ENCODE measurements at regions not wholly inside any gene's neighbourhood (a gene's known extent, or its start where the extent isn't known, plus 50 kb on each side); places are given as distances from the start of the nearest gene placed in this dataset.

DNA sequence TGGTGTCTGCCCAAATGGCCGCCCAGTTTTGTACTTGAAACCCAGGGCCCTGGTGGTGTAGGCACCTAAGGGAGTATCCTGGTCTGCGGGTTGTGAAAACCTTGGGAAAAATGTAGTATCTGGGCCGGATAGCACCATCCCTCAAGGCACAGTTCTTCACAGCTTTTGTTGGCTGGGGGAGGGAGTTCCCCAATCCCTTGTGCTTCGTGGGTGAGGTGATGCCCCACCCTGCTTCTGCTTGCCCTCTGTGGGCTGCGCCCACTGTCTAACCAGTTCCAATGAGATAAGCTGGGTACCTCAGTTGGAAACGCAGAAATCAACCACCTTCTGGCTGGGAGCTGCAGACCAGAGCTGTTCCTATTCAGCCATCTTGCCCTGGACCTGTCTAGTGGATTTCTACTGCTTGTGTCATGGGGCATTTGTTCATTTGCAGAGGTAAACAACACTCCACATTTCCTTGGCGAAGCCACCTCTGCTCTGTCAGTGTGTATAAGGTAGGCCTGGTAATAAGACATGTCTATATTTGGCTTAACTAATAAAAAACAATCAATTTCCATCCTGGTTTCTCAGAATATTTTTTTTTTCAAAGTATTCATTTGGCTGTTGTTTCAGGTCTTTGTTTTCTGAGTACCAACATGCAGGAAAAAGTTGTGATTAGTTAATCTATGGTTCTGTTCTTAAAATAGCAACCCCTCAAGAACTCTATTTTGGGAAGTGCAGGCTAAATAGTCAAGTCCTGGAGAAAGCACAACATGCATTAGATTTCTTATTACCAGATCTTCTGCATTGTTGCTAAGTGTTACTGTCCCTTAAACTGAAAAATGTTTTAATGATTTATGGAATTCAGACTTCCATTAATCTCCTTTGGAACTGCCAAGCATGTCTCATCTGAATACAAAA is 304.3 kb downstream of the ZIC1 start:
- in situ Hi-C loops (cut with HindIII; ENCODE audit: low pct_ligation_motif_present, low pct_unique_long_range_greater_than_20kb, low sequenced_read_pairs): no loop called here
- DNase-seq: no peak

DNA sequence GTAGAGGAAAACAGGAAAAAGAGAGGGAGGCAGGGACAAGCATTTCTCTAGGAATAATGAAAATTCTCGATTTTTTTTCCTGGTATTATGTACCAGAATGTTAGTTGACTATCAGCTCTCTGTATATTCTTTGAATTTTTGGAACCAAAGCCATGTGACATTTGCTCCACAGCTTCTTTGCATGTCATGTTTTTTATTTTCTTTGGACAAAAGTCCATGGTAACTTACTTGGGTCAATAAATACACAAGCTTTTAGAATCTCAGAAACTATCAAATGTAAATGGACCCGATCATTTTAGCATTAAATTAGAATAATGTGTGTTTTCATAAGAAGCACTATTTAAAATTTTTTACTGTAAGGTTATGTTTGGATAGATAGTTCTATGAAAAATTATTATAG is 320.5 kb downstream of the ZIC1 start:
- in situ Hi-C loops (cut with HindIII; ENCODE audit: low pct_ligation_motif_present, low pct_unique_long_range_greater_than_20kb, low sequenced_read_pairs): no loop called here

DNA sequence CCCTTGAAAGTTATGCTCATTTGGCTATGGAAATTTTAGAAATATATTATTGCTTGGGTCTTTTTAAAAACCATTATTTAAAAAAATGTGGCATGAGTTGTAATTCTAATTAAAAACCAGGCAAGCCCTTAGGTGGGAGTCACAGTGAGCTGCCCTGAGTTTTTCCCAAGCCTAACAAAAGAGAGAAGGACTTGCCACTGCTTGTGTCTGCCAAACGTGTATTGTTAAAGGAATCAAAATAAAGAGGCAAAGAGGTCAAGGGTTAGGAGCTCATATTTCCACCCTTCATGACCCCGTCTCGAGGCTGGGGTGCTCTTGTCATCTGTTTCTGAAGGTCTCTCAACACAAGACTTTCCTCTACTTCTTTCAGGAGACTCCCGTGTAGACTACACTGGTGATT is 321.1 kb downstream of the ZIC1 start:
- in situ Hi-C loops (cut with HindIII; ENCODE audit: low pct_ligation_motif_present, low pct_unique_long_range_greater_than_20kb, low sequenced_read_pairs): no loop called here
- DNase-seq: no peak

More for the DNA sequence above, 320.5 kb downstream of the ZIC1 start:
- no peak for DNase-seq

DNA sequence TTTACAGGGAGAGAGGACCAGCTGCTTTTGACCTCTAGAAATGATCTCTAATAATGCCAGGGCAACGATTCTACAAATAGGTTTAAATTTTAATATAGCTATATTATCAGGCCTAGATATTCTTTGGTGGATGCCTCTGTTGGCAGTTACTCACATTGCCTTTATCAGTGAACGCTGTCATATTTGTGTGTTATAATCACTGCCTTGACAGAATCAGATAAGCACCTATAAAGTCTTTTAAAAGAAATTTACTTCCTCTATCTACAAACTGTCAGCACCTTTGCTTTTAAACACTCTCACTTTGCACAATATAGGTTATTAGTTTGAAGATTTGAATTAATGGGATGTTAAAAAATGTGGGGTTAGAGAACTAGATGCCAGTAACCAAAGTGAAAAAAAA is 324.1 kb downstream of the ZIC1 start:
- DNase-seq: no peak
- in situ Hi-C loops (cut with HindIII; ENCODE audit: low pct_ligation_motif_present, low pct_unique_long_range_greater_than_20kb, low sequenced_read_pairs): no loop called here

DNA sequence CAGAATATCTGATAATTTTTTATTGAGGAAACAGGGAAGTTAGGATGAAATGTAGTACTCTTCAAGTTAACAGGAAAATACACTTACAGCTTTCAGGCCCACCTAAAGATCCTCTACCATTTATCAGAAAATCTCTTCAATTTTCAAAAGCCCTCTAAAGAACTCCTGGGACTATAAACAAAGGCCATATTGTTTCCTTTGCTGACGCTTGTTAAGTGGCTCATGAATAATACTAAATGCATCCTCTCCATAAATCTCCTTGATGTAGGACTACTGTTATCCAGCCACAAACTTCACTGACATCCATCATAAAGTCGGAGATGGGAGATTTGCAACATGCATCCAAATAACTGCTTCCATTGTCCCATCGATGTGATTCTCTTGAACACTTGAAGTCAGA is 326.5 kb downstream of the ZIC1 start:
- no peak for DNase-seq
- in situ Hi-C loops (cut with HindIII; ENCODE audit: low pct_ligation_motif_present, low pct_unique_long_range_greater_than_20kb, low sequenced_read_pairs): no loop called here

DNA sequence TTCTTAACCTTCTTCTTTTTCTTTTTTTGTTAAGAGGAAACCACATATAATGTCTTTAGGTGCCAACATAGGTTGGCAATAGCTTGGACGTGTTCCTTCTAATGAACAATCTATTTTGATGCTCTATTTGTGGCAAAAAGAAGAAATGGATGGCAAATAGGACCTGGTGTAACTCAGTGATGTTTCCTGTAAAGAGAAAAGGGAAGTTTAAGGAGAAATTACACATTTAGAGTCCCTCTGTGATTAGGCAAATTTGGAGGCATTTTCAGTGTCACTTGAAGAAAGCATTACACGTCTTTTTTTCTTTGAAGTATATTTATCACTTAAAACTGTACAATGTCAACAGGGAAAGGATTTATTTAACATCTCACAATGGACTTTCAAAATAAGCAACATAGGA is 327.1 kb downstream of the ZIC1 start:
- no peak for DNase-seq
- in situ Hi-C loops (cut with HindIII; ENCODE audit: low pct_ligation_motif_present, low pct_unique_long_range_greater_than_20kb, low sequenced_read_pairs): no loop called here

DNA sequence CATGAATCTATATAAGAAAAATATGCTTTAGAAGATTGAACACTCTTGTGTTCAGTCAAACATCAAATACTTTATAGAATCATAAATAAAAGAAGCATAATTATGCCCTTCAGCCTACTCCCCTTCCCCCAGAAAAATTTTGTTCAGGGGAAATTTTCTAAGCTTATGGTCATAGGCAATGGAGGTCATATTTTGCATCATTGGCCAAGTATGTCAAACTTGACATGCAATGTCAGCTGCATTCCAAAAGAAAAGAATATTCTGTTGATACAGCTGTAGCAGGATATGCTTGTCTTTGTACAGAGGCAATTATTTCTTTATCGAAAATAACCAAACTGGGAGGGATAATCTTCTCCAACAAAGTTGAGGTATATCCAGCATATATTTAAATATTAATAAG is 328.2 kb downstream of the ZIC1 start:
- in situ Hi-C loops (cut with HindIII; ENCODE audit: low pct_ligation_motif_present, low pct_unique_long_range_greater_than_20kb, low sequenced_read_pairs): no loop called here
- DNase-seq: no peak

DNA sequence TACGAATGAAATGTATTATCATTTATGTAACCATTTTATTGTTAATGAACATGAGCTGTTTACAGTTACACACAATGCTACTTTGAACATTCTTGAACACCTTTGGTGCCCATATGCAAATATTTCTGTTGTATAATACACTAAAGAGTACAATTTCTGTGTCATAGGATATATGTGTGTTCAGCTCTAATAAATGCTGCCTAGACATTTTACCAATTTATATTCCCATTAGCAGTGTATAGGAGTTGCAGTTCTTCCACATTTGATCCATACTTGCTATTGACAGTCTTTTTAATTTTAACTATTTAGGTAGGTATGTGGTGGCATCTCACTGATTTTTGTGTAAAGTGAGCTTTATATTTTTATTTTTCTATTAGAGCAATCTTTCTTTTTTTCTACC is 331.8 kb downstream of the ZIC1 start:
- in situ Hi-C loops (cut with HindIII; ENCODE audit: low pct_ligation_motif_present, low pct_unique_long_range_greater_than_20kb, low sequenced_read_pairs): no loop called here
- DNase-seq: no peak

DNA sequence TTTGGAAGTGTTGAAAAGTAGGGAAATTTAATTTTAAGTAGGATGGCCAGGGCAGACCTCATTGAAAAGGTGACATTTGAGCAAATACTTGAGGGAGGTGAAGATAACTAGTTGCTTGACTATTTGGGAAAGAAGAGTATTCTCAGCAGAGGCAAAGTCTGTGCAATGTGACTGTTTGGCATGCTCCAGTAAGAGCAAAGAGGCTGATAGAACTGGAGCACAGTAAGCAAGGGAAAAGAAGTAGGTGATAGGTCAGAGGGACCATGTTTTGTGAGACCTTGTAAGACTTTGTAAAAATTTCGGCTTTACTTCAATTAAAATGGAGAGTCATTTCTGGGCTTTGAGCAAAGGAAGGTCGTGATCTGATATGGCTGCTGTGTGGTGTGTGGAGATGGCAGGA is 335.8 kb downstream of the ZIC1 start:
- in situ Hi-C loops (cut with HindIII; ENCODE audit: low pct_ligation_motif_present, low pct_unique_long_range_greater_than_20kb, low sequenced_read_pairs): no loop called here
- no peak for DNase-seq

DNA sequence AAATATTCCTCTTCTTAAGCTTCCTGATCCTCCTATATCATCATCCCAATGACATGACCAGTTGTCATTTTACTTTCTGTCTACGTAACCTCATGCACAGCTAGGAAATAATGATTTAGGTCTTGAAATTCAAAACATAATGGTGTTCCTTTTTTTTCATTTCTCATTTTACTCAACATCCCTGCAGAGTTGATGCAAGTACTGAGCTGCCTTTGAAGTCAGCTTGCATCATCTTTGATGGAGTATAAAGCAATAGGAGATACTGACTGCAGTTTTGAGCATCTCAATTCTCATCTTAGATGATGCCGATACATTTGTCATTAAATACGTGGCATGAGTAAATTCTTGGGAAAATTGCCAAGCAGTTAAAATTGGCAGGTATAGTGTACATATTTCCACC is 346.1 kb downstream of the ZIC1 start:
- in situ Hi-C loops (cut with HindIII; ENCODE audit: low pct_ligation_motif_present, low pct_unique_long_range_greater_than_20kb, low sequenced_read_pairs): no loop called here
- DNase-seq: no peak

DNA sequence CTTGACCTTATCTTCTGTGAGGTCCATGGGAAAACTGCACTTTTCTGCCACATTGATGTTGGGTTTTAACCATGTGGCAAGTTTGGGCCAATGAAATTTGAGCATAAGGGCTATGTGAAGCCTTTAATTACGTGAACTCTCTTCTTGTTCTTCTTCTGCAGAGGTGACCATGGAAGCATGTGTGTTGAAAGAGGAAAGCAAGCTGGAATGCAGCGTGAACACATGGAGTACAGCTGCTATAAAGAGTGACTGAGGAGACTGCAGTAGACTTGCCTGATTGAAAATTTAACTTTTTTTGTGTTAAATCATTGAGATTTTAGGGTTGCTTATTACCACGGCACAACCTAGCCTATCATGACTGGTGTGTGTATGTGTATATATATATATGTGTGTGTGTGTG is 347.3 kb downstream of the ZIC1 start:
- DNase-seq: no peak
- in situ Hi-C loops (cut with HindIII; ENCODE audit: low pct_ligation_motif_present, low pct_unique_long_range_greater_than_20kb, low sequenced_read_pairs): no loop called here

DNA sequence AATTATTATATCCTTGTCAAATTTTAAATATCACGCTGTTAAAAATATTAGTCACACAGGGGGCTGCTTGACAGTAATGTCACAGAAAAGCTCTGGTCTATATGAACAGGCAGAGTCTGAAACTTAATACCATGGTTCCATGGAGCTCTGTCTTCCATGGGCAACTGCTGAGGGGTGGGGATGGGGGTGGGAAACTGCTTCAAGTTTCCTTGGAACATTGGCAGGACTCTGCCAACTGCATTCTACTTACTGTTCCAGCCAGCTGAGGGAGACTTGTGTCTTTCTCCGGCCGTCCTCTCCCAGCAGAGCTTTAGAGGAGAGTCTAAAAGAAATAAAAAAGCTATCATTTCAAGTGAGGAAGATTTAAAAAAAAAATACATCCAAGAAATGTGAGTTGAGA is 348.7 kb downstream of the ZIC1 start:
- in situ Hi-C loops (cut with HindIII; ENCODE audit: low pct_ligation_motif_present, low pct_unique_long_range_greater_than_20kb, low sequenced_read_pairs): no loop called here
- DNase-seq: no peak

DNA sequence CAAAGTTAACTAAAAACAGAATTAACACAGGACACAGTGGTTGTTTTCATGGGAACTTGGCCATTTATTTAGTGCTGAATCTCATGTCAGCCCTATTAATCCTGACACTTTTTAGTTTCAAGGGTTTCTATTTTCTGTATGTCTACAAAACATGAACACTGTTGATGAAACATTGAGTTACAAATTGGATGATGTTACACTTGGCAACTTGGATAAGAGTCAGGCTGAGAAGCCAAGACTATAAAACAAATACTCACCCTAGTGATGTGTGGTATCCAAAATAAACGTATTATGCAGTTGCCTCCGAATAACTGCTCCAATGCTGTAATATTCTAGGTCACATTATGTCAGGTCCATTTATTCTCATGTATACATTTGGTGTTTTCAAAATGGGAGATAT is 349.6 kb downstream of the ZIC1 start:
- in situ Hi-C loops (cut with HindIII; ENCODE audit: low pct_ligation_motif_present, low pct_unique_long_range_greater_than_20kb, low sequenced_read_pairs): no loop called here

DNA sequence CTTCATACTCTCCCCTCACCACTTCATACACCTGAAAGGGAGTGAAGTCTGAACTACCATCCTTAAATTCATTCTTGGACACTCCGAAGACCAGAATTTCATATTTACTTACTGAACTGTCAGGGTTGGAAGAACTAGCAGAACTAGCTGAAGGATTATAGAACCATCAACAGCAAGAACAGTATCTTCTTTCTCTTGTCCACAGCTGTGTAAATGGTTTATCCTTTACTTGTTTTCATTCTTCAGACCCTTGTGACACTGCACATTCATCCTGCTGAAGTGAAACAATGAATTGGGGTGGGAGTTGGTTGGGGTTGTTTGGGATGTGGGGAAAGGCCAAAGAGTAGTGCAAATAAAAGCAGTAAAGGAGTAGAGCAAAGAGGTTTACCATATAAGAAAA is 350.9 kb downstream of the ZIC1 start:
- no peak for DNase-seq
- in situ Hi-C loops (cut with HindIII; ENCODE audit: low pct_ligation_motif_present, low pct_unique_long_range_greater_than_20kb, low sequenced_read_pairs): no loop called here

More for the DNA sequence above, 349.6 kb downstream of the ZIC1 start:
- DNase-seq: no peak

DNA sequence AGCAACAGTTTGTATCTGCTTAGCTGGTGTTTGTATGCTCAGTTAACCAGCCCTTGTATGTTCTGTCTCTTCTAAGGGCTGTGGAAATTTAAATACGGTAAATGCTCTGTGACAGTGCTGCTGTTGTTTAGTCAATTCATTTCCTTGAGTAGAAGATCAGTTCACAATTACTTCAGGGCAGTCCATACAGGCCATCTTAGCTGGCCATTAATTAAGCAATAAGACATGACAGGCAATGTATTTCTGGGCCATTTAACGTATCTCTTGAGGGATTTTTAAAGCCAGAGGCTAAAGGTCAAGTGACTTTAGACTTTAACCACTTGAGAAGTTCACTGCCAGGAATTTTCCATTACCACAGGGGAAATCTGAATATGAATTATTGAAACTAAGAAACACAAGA is 351.8 kb downstream of the ZIC1 start:
- in situ Hi-C loops (cut with HindIII; ENCODE audit: low pct_ligation_motif_present, low pct_unique_long_range_greater_than_20kb, low sequenced_read_pairs): no loop called here
- no peak for DNase-seq

DNA sequence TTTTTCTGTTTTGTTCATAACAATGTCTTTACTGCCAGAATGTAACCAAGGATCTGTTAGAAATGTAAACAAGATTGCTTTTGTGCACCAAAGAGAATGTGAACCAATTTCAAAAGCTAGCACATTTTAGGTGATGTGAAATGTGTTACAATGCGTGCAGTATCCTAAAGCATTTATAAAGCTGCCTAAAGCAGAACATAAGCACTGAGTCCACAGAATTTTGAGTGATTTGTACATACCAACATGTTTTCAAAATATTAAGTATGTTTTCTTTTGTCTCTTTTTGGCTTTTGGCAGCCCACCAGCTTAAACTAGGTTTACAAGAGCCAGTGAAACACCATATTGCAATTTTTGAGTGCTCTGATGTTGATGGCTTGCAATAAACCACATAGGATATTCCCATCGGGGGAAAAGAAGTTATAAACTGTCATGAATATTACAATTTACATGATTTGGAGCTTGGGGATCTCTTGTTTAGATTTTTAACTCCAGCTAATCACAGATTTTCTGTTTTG is 364.0 kb downstream of the ZIC1 start:
- in situ Hi-C loops (cut with HindIII; ENCODE audit: low pct_ligation_motif_present, low pct_unique_long_range_greater_than_20kb, low sequenced_read_pairs): no loop called here
- no peak for DNase-seq

DNA sequence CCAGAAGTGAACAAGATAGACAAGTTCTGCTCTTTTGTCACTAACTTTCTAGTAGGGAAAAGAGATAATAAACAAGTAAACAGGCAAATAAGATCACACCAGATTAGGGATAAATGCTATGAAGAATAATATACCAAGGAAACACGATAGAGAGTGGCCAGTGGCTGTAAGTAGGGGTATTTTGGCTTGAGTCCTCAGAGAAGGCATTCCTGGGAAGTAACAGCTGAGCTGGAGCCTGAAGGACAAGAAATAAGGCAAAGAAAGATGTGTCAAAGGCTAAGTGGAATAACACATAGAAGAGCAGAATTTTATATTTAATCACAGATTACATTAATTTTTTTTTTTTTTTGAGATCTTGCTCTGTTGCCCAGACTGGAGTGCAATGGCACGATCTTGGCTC is 366.2 kb downstream of the ZIC1 start:
- in situ Hi-C loops (cut with HindIII; ENCODE audit: low pct_ligation_motif_present, low pct_unique_long_range_greater_than_20kb, low sequenced_read_pairs): no loop called here
- no peak for DNase-seq

DNA sequence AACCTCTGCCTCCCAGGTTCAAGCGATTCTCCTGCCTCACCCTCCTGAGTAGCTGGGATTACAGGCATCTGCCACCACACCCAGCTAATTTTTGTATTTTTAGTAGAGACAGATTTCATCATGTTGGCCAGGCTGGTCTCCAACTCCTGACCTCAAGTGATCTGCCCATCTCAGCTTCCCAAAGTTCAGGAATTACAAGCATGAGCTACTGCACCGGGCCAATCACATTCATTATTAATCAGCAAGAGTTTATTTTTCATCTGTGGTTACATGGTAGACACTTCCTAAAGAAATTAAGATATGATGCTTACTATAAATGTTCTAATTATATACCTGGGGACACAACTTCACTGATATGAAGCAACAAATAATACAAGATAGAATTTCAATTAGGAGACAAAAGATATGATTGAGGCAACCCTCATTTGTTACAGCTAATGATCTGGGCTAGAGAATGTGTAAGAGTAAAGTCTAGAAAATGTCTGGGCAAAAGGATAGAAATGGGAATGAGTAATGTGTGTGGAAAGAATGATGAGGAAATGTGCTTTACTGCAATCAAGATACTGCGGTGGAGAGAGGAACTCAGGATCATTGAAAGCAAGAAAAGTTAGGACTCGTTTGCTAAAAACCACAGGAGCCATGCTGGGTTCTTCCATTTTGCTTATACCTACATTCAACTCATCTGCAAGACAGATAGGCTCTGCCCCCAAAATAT is 366.8 kb downstream of the ZIC1 start:
- in situ Hi-C loops (cut with HindIII; ENCODE audit: low pct_ligation_motif_present, low pct_unique_long_range_greater_than_20kb, low sequenced_read_pairs): no loop called here
- DNase-seq: no peak

DNA sequence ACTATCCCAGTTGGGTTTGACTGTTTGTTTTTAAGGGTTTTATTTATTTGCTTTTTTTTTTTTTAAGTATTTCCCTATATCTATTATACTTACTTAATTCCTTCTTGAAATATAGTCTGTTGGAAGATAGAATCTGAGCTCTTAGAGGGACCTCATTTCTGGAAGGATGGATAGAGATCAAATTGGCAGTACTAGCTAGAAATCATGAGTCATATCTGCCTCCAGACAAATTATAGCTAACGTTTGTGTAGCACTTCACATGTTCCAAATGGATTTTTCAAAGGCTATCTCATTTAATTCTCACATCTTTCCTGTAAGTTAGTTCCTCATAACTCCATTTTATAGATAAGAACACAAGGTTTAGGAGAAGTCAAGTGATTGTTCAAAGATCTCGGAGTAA is 384.7 kb downstream of the ZIC1 start:
- DNase-seq: no peak

DNA sequence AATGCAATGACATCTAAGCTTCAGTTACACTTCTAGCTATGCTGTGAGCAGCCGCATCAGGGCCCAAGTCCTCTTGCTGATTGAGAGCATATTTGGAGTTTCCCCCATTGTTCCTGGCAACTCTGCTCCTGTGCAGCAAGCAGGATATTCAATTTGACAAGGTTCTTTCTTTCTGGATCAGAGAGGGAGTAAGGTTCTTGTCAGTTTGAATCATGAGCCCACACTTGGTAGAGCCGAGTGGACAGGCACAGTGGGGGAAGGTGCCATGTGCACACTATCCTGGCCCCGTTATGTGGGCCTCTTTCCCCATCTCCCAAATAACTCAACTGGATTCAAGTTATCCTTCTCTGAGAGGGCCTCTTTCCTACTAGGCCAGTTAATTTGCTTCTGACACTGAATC is 385.4 kb downstream of the ZIC1 start:
- no peak for DNase-seq
- in situ Hi-C loops (cut with HindIII; ENCODE audit: low pct_ligation_motif_present, low pct_unique_long_range_greater_than_20kb, low sequenced_read_pairs): no loop called here

More for the DNA sequence above, 384.7 kb downstream of the ZIC1 start:
- in situ Hi-C loops (cut with HindIII; ENCODE audit: low pct_ligation_motif_present, low pct_unique_long_range_greater_than_20kb, low sequenced_read_pairs): no loop called here
